Endometrial microvascular endothelial cells (primary cell): ENCODE measurements at regions not wholly inside any gene's neighbourhood (a gene's known extent, or its start where the extent isn't known, plus 50 kb on each side); places are given as distances from the start of the nearest gene placed in this dataset.
"Not testable (repeated sequence)": the region's sequence is repeated elsewhere in the genome, so short reads cannot be mapped to it uniquely, and the experiment has no call there.

Source experiments
- in situ Hi-C: cut with HindIII; loops from 2 replicates; pipeline ENCODE4 v1.10.0; 2017; ENCODE audit warnings: low sequenced_read_pairs, low pct_unique_long_range_greater_than_20kb; ENCODE audit errors: inconsistent ontology term

- in situ Hi-C loops: no loop called here
Measured at GRCh38 chr5:14945450-14945849, 73.9 kb upstream of the ANKH start.

- in situ Hi-C loops: no loop called here
Measured at GRCh38 chr5:14944996-14945395, 73.4 kb upstream of the ANKH start.

- in situ Hi-C loops: no loop called here
Measured at GRCh38 chr5:14944350-14944739, 72.8 kb upstream of the ANKH start.

GRCh38 chr5:14942212-14942611 is 70.6 kb upstream of the ANKH start:
- in situ Hi-C loops: no loop called here

- in situ Hi-C loops: no loop called here
Measured at GRCh38 chr5:14937254-14937653, 65.7 kb upstream of the ANKH start.

GRCh38 chr5:14936588-14936987 is 65.0 kb upstream of the ANKH start:
- in situ Hi-C loops: no loop called here

- in situ Hi-C loops: no loop called here
Measured at GRCh38 chr5:14935341-14935740, 63.8 kb upstream of the ANKH start.

GRCh38 chr5:14932902-14933469 is 61.4 kb upstream of the ANKH start:
- in situ Hi-C loops: no loop called here

GRCh38 chr5:14930486-14930885 is 58.9 kb upstream of the ANKH start:
- in situ Hi-C loops: no loop called here

GRCh38 chr5:14929293-14930065 is 57.9 kb upstream of the ANKH start:
- in situ Hi-C loops: no loop called here

- in situ Hi-C loops: no loop called here
Measured at GRCh38 chr5:14928661-14929060, 57.1 kb upstream of the ANKH start.

GRCh38 chr5:14925326-14925725 is 53.7 kb upstream of the ANKH start:
- in situ Hi-C loops: no loop called here

GRCh38 chr5:14922952-14923351 is 51.4 kb upstream of the ANKH start:
- in situ Hi-C loops: not testable (repeated sequence)

GRCh38 chr5:14922456-14922855 is 50.9 kb upstream of the ANKH start:
- in situ Hi-C loops: no loop called here
